ENCODE measurements at regions not wholly inside any gene's neighbourhood (a gene's known extent, or its start where the extent isn't known, plus 50 kb on each side); places are given as distances from the start of the nearest gene placed in this dataset.

GRCh38 chr5:117486261-117486660, 911.6 kb upstream of the SEMA6A start:
- Histone ChIP-seq H3K27me3 (ENCODE audit: control insufficient read depth in 3 of 3, insufficient read depth in 3 of 3, low read length in 2 of 3) (no peaks in the 10 kb centered on the region), H3K4me3 (no peak overlapping the region), H3K9ac (ENCODE audit: insufficient read depth in 1 of 2, low read length in 2 of 2) (no peak overlapping the region), H3K4me1 (ENCODE audit: control insufficient read depth in 5 of 5, insufficient read depth in 5 of 5, low read length in 5 of 5) (no peaks in the 10 kb centered on the region), H3K36me3 (ENCODE audit: control insufficient read depth in 4 of 4, insufficient read depth in 4 of 4, low read length in 4 of 4) (no peaks in the 10 kb centered on the region), H3K27ac (ENCODE audit: low read depth in 1 of 2, low read length in 1 of 2) (no peak overlapping the region), H3K9me3 (ENCODE audit: control insufficient read depth in 4 of 4, insufficient read depth in 3 of 4, low read length in 3 of 4) (no peaks in the 10 kb centered on the region)
- DNase-seq (no peak), ATAC-seq (ENCODE audit: insufficient read depth, low FRiP score) (no peak)
- no peak for TF ChIP-seq CTCF (IDR thresholded peaks at IDR 0.05; ENCODE audit: control extremely low read depth, extremely low read depth)

- H3K36me3 ChIP-seq (ENCODE audit: control insufficient read depth in 4 of 4, insufficient read depth in 4 of 4, low read length in 4 of 4): no peaks in the 10 kb centered on the region
- no peaks in the 10 kb centered on the region for H3K4me1 ChIP-seq (ENCODE audit: control insufficient read depth in 5 of 5, insufficient read depth in 5 of 5, low read length in 5 of 5)
- H3K9ac ChIP-seq (ENCODE audit: insufficient read depth in 1 of 2, low read length in 2 of 2): no peak overlapping the region
- TF ChIP-seq CTCF (IDR thresholded peaks at IDR 0.05; ENCODE audit: control extremely low read depth, extremely low read depth): no peak
- H3K9me3 ChIP-seq (ENCODE audit: control insufficient read depth in 4 of 4, insufficient read depth in 3 of 4, low read length in 3 of 4): peaks cover 0 to 2% (median 0%) of the 10 kb centered on the region in 4 donors
- WGBS, 2 donors: 83 to 85% methylated on average over 2 of the region's 2 CpGs
- H3K4me3 ChIP-seq: no peak overlapping the region
- ATAC-seq (ENCODE audit: insufficient read depth, low FRiP score): no peak
- no peak for DNase-seq
- H3K27ac ChIP-seq (ENCODE audit: low read depth in 1 of 2, low read length in 1 of 2): no peak overlapping the region
- H3K27me3 ChIP-seq (ENCODE audit: control insufficient read depth in 3 of 3, insufficient read depth in 3 of 3, low read length in 2 of 3): no peaks in the 10 kb centered on the region
These were observed 901.3 kb upstream of the SEMA6A start for GRCh38 chr5:117475919-117476318.

- no peak for TF ChIP-seq CTCF (IDR thresholded peaks at IDR 0.05; ENCODE audit: control extremely low read depth, extremely low read depth)
- Histone ChIP-seq H3K4me1 (ENCODE audit: control insufficient read depth in 5 of 5, insufficient read depth in 5 of 5, low read length in 5 of 5) (no peaks in the 10 kb centered on the region), H3K27me3 (ENCODE audit: control insufficient read depth in 3 of 3, insufficient read depth in 3 of 3, low read length in 2 of 3) (no peaks in the 10 kb centered on the region), H3K9ac (ENCODE audit: insufficient read depth in 1 of 2, low read length in 2 of 2) (no peak overlapping the region), H3K9me3 (ENCODE audit: control insufficient read depth in 4 of 4, insufficient read depth in 3 of 4, low read length in 3 of 4) (no peaks in the 10 kb centered on the region), H3K27ac (ENCODE audit: low read depth in 1 of 2, low read length in 1 of 2) (no peak overlapping the region), H3K36me3 (ENCODE audit: control insufficient read depth in 4 of 4, insufficient read depth in 4 of 4, low read length in 4 of 4) (no peaks in the 10 kb centered on the region), H3K4me3 (no peak overlapping the region)
- DNase-seq (no peak), ATAC-seq (ENCODE audit: insufficient read depth, low FRiP score) (no peak)
- 68 to 74% methylated on average over 4 of the region's 4 CpGs for WGBS, 2 donors
These were observed 898.5 kb upstream of the SEMA6A start for GRCh38 chr5:117473165-117473564.

GRCh38 chr5:117463881-117464570, 889.4 kb upstream of the SEMA6A start:
- DNase-seq: peak in 1 of 3 donors; percentile 20
- no peaks in the 10 kb centered on the region for H3K36me3 ChIP-seq (ENCODE audit: control insufficient read depth in 4 of 4, insufficient read depth in 4 of 4, low read length in 4 of 4)
- H3K9ac ChIP-seq (ENCODE audit: insufficient read depth in 1 of 2, low read length in 2 of 2): no peak overlapping the region
- H3K9me3 ChIP-seq (ENCODE audit: control insufficient read depth in 4 of 4, insufficient read depth in 3 of 4, low read length in 3 of 4): no peaks in the 10 kb centered on the region
- no peak overlapping the region for H3K4me3 ChIP-seq
- peaks cover 0 to 6% (median 0%) of the 10 kb centered on the region in 5 donors for H3K4me1 ChIP-seq (ENCODE audit: control insufficient read depth in 5 of 5, insufficient read depth in 5 of 5, low read length in 5 of 5)
- no peak overlapping the region for H3K27ac ChIP-seq (ENCODE audit: low read depth in 1 of 2, low read length in 1 of 2)
- 53 to 72% methylated on average over 3 of the region's 3 CpGs for WGBS, 2 donors
- ATAC-seq (ENCODE audit: insufficient read depth, low FRiP score): no peak
- no peaks in the 10 kb centered on the region for H3K27me3 ChIP-seq (ENCODE audit: control insufficient read depth in 3 of 3, insufficient read depth in 3 of 3, low read length in 2 of 3)
- TF ChIP-seq CTCF (IDR thresholded peaks at IDR 0.05; ENCODE audit: control extremely low read depth, extremely low read depth): no peak
